NCI-H748 (cell line): ENCODE measurements at regions not wholly inside any gene's neighbourhood (a gene's known extent, or its start where the extent isn't known, plus 50 kb on each side); places are given as distances from the start of the nearest gene placed in this dataset.
"Not testable (repeated sequence)": the region's sequence is repeated elsewhere in the genome, so short reads cannot be mapped to it uniquely, and the experiment has no call there.

ENCODE experiments used
- DNase-seq: peaks from one replicate; lab custom pipeline; 2025; ENCODE audit not compliant: unreplicated experiment; lab: John Stamatoyannopoulos, UW

GRCh38 chr6:122222761-122223160 is 176.7 kb upstream of the HSF2 start:
- no peak for DNase-seq

GRCh38 chr6:122223251-122223650 is 176.2 kb upstream of the HSF2 start:
- no peak for DNase-seq

GRCh38 chr6:122238861-122239260 is 160.6 kb upstream of the HSF2 start:
- DNase-seq: no peak

GRCh38 chr6:122246906-122247658 is 152.4 kb upstream of the HSF2 start:
- no peak for DNase-seq

- DNase-seq: no peak
These were observed 151.3 kb upstream of the HSF2 start for GRCh38 chr6:122248001-122248669.

GRCh38 chr6:122248844-122249243 is 150.6 kb upstream of the HSF2 start:
- no peak for DNase-seq

- no peak for DNase-seq
These were observed 140.6 kb upstream of the HSF2 start for GRCh38 chr6:122258839-122259238.

- no peak for DNase-seq
These were observed 134.9 kb upstream of the HSF2 start for GRCh38 chr6:122264557-122264956.

GRCh38 chr6:122265755-122266154 is 133.7 kb upstream of the HSF2 start:
- DNase-seq: no peak

- DNase-seq: no peak
These were observed 131.1 kb upstream of the HSF2 start for GRCh38 chr6:122268394-122268793.

GRCh38 chr6:122276637-122277036 is 122.8 kb upstream of the HSF2 start:
- DNase-seq: no peak

- not testable (repeated sequence) for DNase-seq
These were observed 119.1 kb upstream of the HSF2 start for GRCh38 chr6:122280105-122281021.

- DNase-seq: no peak
These were observed 115.6 kb upstream of the HSF2 start for GRCh38 chr6:122283884-122284283.

- no peak for DNase-seq
These were observed 114.6 kb upstream of the HSF2 start for GRCh38 chr6:122284848-122285247.

GRCh38 chr6:122285292-122285913 is 114.0 kb upstream of the HSF2 start:
- DNase-seq: no peak

GRCh38 chr6:122286512-122286911 is 112.9 kb upstream of the HSF2 start:
- DNase-seq: no peak

GRCh38 chr6:122289762-122290539 is 109.5 kb upstream of the HSF2 start:
- DNase-seq: peak; percentile 45

- no peak for DNase-seq
These were observed 102.4 kb upstream of the HSF2 start for GRCh38 chr6:122297010-122297409.

- DNase-seq: no peak
These were observed 97.4 kb upstream of the HSF2 start for GRCh38 chr6:122302067-122302466.

- DNase-seq: no peak
These were observed 91.9 kb upstream of the HSF2 start for GRCh38 chr6:122307577-122307976.
